CD4-positive, alpha-beta T cell treated with Interleukin-17A for 4 hours (primary cell): ENCODE measurements at regions not wholly inside any gene's neighbourhood (a gene's known extent, or its start where the extent isn't known, plus 50 kb on each side); places are given as distances from the start of the nearest gene placed in this dataset.

Experiments used
- DNase-seq: peaks from one replicate; pipeline ENCODE4 v3.0.0-alpha.2; 2020; ENCODE audit warnings: mixed read lengths

- DNase-seq = no peak
These were observed 58.6 kb upstream of the KLHL29 start for GRCh38 chr2:23326330-23326729.

- no peak for DNase-seq
These were observed 57.6 kb upstream of the KLHL29 start for GRCh38 chr2:23327416-23327815.

- DNase-seq = no peak
These were observed 57.1 kb upstream of the KLHL29 start for GRCh38 chr2:23327887-23328286.

GRCh38 chr2:23330214-23330613 is 54.8 kb upstream of the KLHL29 start:
- peak; percentile 8 for DNase-seq
